ENCODE measurements at regions not wholly inside any gene's neighbourhood (a gene's known extent, or its start where the extent isn't known, plus 50 kb on each side); places are given as distances from the start of the nearest gene placed in this dataset.
"Not testable (repeated sequence)": the region's sequence is repeated elsewhere in the genome, so short reads cannot be mapped to it uniquely, and the experiment has no call there.

- DNase-seq: no peak
Observed at GRCh38 chr22:25420471-25420924, 144.0 kb upstream of the GRK3 start.

DNA sequence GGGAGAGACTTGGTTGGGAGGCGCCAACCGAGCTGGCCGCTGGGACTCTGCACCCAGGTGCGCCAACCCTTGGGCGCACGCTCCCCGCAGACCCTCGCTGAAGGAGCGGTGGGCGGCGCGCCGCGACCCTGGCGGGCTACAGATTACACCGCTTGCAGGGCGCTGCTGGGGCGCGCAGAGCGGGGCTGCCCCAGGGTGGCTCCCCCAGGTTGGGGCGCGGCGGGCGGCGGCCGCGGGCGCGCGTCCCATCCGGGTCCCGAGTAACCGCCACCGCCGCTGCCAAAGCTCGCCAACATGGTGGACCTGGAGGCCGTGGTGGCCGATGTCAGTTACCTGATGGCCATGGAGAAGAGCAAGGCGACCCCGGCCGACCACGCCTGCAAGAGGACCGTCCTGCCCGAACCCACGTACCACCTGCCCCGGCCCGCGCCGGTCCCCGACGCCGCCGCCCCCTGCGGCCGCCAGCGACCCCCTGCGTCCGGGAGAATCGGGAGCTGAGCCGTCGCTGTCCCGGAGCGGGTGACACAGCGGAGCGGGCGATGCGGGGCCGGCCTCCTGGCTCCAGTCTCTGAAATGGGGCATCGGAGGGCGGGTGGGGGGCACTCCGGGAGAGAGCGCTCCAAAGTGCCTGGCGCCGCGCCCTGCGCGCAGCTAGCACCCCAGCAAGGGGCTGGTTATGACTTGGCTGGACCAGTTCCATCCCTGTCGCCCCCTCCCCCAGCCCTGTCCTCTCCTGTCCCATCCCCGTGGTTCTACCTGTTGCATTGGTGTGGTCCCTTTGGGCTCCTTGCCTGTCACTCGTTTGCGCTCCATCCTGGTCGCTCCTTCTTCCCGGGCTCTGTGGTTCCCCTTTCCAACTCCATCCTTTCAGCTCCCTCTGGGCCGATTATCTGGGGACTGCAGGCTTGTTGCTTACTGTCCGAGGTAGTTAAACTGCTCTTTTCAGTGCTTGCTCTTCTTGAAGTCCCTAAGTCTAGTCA lies 143.3 kb upstream of the GRK3 start:
- no peak for DNase-seq

GRCh38 chr22:25426530-25427308 lies 137.8 kb upstream of the GRK3 start:
- DNase-seq: not testable (repeated sequence)

DNA sequence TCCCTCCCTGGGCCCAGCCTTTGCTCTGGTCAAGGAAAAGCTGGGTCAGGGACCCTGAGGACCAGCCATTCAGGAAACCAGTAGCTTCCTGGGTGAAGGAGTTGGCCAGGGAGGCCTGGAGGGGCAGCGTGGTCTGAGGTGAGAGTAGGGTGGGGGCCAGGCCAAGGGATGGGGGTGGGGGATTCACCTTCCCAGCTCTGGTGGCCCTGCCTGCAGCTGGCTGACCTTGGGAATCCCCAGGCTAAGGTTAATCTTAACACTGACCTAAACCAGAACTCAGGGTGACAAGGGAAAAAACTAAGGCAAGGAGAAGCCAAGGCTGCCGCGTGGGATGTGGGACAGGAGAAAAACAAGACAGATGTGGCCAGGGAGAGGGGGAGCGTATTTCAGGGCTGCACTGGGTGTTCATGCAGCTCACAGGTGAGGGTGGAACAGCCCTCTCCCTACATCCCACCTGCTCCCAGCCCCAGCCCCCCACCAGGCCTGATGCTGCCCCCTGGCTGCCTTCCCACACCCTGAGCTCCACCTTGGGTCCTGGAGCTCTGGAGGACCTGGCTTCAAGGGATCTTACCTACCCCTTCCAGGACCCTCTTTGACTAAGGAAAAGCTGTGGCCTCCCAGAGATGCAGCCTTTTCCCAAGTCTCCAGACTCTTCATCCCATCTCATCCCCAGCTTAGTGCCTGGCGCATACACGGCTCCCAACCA lies 132.7 kb upstream of the GRK3 start:
- not testable (repeated sequence) for DNase-seq

DNA sequence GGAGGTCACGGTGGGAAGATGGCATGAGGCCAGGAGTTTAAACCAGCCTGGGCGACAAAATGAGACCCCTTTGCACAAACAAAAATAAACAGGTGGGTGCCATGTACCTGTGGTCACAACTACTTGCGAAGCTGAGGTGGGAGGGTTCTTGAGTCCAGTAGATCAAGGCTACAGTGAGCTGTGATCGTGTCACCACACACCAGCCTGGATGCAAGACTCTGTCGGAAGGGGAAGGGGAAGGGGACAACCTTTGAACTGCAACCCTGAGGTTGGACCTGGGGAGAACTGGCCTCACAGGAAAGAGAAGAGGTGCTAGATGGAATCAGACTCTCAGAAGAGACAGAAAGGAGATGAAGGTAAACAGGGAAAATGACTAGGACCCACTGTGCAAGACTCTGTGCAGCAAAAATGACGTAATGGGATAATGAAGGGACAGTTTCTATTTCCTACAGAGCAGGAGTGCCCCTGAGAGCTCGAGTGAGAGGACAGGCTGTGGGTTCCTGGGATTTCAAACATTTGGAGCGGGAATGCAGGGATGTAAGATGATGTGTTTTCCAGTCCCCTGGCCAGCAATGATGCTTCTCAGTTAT lies 131.0 kb upstream of the GRK3 start:
- not testable (repeated sequence) for DNase-seq

DNA sequence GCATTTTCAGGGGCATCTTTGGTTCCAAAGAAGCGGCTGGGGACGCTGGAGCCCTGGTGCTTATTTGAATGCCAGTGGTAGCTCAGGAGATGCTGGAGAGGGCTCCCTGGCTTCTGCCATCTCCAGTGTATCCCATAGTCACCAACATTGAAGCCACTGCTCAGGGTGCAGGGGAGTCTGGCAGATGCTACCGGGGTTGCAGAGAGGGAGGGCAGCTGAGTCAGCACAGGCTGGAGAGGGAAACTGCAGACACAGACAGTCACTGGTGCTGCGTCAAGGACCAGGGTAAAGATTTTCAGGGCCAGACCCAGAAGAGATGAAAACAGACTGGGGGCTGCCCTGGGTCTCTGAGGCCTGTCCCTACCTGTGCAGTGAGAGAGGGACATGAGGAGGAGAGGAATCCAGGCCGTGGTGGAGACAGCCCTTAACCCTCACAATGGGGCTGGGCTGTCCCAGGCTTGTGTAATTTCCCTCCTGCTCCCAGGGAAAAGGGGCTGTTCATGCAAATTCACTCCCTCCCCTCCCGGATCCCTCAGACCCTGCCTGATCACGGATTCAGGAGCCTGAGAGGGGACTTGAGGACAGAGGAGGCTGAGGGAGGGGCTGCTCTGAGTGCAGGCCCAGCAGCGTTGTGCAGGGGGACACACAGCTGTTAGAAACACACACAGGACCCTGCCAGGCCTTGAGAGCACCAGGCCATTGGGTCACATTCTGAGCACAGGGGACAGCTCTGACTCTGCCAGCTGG lies 126.9 kb upstream of the GRK3 start:
- no peak for DNase-seq

DNA sequence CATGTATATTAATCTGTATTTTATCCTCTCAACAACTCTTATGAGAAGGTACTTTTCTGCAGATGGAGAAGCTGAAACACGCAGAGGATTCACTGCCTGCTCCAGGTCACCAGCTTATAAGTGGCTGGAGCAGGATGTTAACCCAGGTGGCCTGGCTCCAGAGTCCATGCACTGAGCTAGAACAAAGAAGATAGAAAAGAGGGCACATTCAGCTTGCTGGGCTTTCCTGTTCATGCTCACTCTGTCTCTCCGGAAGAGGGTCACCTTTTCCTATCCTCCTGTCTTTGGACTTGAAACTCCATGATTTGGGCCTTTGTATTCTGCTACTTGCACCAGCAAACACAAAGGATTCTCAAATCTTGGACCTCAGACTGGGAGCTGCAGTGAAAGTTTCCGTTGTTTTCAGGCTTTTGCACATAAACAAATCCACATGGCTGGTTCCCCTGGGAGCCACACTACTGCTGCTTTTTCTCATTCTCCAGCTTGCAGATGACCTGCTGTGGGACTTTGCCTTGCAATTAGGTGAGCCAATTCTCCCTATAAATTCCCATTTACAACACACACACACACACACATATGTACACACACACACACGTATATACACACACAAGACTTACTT lies 117.3 kb upstream of the GRK3 start:
- no peak for DNase-seq

DNA sequence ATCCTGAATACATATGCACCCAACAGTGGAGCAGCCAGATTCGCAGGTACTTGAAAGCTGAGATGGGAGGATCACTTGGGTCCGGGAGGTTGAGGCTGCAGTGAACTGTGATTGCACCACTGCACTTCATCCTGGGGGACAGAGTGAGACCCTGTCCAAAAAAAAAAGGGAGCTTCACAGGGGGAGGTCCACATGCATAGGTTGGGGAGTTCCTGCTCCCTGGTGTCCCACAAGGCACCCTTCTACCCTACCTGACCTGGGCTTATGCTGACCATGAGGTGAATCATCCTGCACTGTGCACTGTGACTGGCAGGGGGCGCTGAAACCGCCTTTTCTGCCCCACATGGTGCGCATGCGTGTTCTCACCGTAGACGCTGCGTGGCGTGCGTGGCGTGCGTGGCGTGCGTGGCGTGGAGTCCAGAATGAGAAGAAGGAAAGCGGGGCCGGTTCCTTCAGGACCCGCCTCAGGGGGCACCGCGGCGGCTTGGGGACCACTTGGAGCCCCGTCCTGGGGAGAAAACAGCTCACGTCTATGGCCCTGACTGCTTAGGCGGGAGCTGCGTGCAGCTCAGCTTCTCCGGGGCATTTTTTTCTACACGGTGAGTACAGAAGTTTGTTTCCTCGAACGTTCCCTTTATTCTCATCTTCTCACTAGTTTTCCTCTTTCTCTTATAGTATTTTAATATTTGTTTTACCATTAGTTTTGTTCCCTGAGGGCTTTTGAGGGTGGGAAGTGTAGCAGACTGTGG lies 116.6 kb upstream of the GRK3 start:
- peak; percentile 85 for DNase-seq

- no peak for DNase-seq
Observed at GRCh38 chr22:25448435-25449051, 115.9 kb upstream of the GRK3 start.

- no peak for DNase-seq
Observed at GRCh38 chr22:25449781-25450317, 114.6 kb upstream of the GRK3 start.

DNA sequence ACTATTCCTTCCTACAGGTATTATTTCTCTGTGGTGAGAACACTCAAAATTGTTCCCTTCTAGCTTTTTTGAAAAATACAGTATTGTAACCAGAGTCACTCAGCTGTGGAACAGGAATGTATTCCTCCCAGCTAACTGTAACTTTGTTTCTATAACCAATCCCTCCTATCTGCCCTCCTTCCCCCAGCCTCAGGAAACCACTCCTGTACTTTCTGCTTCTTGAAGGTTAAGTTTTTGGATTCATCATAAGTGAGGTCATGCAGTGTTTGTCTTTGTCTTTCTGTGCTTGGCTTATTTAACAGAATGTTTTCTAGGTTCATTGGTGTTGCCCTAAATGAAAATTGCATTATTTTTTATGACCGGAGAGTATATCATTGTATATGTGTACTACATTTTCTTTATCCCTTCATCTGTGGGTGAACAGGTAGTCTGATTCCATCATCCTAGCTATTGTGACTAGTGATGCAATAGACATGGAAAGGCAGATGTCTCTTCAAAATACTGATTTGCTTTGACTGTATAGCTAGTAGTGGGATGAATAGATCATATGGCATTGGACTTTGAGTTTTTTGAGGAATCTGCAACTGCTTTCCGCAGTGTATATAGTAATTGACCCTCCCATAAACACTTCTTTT lies 112.9 kb upstream of the GRK3 start:
- DNase-seq: no peak

- no peak for DNase-seq
Observed at GRCh38 chr22:25452116-25452700, 112.3 kb upstream of the GRK3 start.

DNA sequence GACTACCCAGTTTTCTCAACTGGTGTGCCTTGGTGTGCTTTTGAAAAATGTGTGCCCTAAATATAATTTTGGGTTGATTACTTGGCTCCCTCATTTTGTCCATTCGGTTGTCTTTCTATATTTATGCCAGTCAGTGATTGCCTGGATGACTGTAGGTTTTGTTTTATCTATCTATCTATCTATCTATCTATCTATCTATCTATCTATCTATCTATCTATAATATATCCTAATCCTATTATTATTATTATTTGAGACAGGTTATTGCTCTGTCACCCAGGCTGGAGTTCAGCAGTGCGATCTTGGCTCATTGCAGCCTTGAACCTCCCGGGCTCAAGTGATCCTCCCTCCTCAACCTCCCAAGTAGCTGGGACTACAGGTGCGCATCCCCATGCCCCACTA lies 111.4 kb upstream of the GRK3 start:
- DNase-seq: no peak

DNA sequence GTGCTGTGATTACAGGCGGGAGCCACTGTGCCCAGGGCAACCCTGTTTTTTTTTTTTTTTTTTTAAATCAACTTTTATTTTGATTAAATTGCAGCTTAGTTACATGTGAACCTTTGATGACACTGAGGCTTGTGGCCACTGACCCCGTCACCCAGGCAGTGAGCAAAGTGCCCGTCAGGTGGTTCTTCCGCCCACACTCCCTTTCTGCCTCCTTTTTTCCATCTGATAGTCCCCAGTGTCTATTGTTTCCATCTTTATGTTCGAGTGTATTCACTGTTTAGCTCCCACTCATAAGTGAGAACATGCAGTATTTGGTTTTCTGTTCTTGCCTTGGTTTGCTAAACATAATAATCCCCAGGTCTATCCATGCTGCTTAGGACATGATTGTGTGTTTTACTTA lies 110.9 kb upstream of the GRK3 start:
- no peak for DNase-seq

GRCh38 chr22:25456300-25457043 lies 108.0 kb upstream of the GRK3 start:
- DNase-seq: not testable (repeated sequence)

GRCh38 chr22:25458631-25459030 lies 105.8 kb upstream of the GRK3 start:
- DNase-seq: not testable (repeated sequence)

DNA sequence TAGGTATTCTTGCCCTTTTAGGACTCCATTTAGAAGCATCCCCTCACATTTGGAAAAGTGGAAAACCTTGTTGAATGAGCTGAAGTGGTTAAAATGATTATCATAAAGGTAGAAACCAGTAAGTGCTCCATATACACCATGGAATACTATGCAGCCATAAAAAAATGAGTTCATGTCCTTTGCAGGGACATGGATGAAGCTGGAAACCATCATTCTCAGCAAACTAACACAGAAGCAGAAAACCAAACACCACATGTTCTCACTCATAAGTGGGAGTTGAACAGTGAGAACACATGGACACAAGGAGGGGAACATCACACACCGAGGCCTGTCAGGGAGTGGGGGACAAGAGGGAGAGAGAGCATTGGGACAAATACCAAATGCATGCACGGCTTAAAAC lies 103.8 kb upstream of the GRK3 start:
- not testable (repeated sequence) for DNase-seq

GRCh38 chr22:25461301-25461700 lies 103.2 kb upstream of the GRK3 start:
- DNase-seq: no peak

Data from effector CD8-positive, alpha-beta T cell (primary cell).